HG02623 (cell line): ENCODE measurements at regions not wholly inside any gene's neighbourhood (a gene's known extent, or its start where the extent isn't known, plus 50 kb on each side); places are given as distances from the start of the nearest gene placed in this dataset.

Experiments
- ATAC-seq: cut with Tn5 transposase; IDR thresholded peaks from one replicate; pipeline ENCODE4 v1.9.1; 2021; ENCODE audit warnings: moderate library complexity; ENCODE audit not compliant: unreplicated experiment

DNA sequence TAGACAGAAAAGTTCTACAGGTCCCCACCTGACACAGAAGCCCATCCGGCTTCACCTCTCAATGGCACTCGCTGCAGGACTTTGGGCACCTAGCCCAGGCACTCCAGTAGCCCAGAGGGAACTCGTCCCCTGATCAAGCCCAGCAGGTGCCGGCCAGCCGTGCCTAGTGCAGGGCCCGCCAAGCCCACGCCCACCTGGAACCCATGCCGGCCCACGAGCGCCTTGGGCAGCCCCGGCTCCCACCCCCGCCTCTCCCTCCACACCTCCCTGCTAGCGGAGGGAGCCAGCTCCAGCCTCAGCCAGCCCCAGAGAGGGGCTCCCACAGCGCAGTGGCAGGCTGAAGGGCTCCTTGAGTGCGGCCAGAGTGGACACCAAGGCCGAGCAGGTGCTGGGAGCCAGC, 268.8 kb downstream of the SLITRK1 start:
- ATAC-seq, result no peak

DNA sequence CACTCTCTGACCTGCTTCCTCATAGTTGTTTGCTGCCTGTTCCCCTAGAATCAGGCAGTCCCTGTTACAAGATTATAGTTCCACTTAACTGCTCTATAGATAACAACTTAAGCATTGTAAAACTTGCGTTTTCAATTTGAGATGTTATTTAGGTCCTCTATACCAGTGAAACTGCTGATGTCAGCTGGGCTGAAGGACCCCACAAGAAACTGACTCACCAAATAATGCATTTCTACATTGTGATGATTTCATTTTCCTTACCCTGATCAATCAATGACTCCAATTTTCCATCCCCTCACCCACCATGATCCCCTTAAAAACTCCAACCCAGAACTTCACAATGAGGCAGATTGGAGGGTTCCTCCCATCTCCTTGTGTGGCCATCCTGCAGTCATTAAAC, 280.7 kb downstream of the SLITRK1 start:
- ATAC-seq, result no peak

DNA sequence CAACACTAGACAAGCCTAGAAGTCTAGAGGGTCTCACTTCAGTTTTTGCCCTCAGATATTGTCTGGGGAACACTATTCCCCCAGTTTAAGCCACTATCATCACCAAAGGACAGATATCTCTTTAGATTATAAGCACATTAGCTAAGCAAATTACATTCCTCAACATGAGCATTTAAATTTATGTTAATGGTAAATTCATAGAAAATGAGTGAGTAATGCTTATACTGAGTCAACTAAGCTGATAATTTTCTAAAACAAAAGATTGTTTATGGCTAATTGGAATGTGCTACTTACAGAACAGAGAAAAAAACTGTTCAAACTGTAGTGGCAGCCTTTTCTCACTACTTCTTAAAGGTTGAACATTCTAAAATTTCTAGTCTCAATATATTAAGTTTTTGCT, 290.2 kb downstream of the SLITRK1 start:
- no peak for ATAC-seq

DNA sequence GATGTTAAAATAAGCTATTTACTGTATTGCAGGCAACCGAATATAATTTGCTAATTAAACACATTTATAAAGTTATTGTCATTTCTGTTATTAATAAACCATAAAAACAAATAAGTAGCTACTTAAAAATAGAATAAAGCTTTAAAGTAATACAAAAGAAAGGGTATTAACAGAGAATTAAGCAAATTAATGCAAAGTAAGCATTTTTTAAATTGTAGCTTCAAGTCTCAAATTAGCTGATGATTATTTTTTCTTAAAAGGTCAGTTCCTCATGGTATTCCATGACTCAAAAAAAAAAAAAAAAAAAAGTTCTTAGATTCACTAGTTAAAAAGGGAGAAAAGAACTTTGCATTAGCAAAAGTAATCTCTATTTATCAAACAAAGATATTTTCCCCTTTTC, 292.5 kb downstream of the SLITRK1 start:
- ATAC-seq, result no peak

DNA sequence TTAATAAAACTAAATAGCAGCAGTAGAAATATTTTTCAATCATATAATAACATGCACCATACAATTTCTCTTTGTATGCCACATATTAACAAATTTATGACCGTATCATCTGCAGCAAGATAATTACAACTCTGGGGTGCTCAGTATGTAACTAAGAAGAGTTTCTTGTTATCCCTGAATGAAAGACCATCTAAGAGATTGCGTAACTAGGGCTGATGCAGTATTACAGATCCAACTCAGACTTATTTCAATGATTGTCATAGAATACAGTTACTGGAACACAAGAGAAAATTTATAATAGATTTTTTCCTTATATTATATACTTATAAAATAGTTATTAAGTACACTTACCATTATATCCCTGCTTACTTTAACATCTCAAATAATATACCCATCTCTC, 305.1 kb downstream of the SLITRK1 start:
- ATAC-seq, result no peak

DNA sequence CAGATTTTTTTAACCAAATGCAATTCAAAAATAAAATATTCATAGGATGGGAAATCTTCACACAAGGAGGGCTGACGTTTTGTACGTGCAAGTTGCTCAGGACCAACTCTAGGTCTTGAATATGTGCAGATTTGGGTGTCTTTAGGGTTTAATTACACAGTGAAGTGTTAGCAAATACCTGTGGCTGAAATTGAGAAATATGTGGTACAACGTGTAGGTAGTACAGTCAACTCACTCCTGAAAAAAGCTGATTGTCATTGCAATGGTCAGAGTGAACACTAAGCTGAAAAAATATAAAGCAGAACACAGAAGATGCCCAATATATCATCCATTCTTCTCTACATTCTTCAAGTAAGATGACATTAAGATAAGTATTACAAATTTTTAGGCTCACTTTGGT, 314.3 kb downstream of the SLITRK1 start:
- ATAC-seq, result no peak

DNA sequence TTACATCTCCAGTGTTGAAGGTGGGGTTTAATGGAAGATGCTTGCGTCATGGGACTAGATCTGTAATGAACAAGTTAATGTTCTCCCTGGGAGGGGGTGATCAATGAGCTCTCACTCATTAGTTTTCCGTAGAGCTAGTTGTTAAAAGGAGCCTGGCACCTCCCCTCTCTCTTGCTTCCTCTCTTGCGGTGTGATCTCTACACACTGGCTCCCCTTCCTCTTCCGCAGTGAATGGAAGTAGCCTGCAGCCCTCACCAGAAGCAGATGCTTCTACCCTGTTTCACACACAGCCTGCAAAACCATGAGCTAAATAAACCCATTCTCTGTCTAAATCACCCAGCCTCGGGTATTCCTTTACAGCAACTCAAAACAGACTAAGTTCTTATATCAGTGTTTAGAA, 318.8 kb downstream of the SLITRK1 start:
- ATAC-seq, result no peak

DNA sequence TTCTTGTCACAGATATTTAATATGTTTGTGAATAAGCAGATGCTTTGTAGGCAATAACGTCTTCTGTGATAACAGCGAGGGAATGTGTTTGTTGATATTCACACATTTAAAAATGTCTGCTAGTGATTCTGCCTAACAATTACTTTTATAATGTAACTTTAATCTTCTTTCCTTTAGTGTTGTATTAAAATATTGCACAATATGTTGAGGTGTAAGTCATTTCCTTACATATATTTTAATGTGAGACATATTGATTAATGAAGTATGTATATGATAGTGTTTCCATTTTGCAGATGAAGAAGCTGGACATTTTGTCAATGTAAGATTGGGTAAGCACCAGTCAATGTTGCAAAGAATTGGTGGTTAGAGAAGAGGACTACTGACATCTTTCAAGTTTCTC, 324.4 kb downstream of the SLITRK1 start:
- no peak for ATAC-seq

DNA sequence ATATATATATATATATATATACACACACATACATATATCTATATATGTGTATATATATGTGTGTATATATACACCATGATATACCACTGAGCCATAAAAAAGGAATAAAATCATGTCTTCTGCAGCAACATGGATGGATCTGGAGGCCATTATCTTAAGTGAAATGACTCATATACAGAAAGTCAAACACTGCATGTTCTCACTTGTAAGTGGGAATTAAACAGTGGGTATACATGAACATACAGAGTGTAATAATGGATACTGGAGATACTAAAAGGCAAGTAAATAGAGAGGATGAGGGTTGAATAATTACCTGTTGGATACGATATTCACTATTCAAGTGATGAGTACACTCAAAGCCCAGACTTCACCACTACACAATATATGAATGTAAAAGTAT, 332.6 kb downstream of the SLITRK1 start:
- no peak for ATAC-seq

DNA sequence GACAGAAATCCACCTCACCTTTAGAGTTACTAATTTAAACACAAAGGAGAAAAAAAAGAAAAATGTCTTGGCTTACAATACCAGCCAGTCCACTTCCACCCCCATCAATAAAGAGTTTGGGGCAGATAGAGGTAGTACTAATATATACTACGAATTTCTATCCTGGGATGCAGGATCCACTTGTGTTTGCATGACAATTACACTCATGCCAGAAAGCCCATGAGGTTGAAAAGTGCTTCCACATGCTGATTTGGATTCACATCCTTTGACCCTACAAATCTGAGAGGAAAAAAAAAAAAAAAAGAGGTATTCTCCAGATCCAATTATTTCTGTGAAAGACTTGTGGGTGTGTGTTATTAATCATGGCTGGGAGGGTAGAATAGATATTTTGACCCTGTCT, 335.2 kb downstream of the SLITRK1 start:
- ATAC-seq, result no peak

DNA sequence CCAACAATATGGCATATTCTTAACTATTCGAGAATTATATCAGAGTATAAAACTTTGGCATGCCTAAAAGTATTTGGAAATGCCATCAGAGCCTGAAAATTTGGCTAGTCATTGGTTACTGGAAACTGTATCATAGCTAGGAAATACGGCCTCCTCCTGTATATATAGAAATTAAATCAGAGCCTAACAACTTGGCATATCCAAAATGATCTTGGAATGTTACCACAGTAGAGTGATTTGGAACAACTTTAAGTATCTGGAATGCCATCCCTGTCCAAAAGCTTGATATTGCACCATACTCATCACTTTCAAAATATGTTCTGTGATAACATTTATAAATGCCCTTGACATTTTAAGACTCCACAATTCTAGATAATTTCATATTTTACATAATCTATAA, 335.8 kb downstream of the SLITRK1 start:
- ATAC-seq, result no peak

DNA sequence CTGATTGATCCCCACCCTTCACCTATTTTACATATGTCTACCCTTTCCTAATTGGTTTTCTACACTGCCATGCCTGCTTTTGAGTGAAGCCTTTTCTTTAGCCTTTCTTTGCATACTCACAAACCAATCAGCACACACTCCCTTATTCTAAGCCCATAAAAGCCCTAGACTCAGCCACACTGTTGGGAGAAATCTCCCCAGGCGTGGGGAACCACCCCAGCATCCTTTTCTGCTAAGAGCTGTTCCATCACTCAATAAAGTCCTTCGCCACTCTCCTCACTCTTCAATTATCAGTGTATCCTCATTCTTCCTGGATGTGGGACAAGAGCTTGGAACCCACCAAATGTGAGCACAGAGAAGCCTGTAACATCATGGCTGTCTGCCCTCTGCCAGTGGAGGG, 343.6 kb downstream of the SLITRK1 start:
- ATAC-seq, result no peak

DNA sequence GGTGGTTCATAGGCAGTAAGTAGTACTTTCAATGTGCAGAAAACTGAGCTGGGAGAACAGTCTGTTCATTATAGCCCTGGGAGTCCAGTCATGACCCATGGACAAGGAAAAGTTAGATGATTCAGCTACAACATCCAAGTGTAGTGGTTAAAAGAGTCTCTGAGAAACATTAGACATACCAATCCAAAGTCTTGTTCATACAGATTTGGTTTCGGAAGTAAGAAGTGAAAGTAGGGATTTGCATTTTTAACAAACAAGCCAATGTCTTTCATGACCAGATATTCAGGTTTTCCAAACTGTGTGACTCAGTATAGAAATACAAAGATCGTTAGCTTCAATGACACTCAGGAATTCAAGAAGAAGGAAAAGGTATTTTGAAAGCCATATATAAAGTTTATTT, 345.3 kb downstream of the SLITRK1 start:
- ATAC-seq, result no peak

DNA sequence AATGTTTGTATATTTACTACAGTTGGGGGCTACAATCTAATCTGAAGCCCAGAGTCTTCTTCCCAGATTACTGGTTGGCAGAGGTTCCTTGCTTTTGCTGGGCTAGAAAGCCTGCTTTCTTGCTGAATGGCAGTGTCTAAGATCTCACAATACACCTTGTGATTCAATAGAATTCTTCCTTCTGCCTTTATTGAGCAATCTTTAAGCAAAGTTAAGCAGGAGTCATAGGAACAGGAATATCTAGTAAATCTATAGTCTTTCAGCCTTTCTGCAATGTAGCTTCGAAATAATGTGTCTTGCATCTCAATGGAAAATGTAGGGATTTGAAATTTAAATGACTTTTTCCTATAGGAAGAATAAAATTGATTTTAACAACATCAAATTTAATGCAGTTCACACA, 346.1 kb downstream of the SLITRK1 start:
- no peak for ATAC-seq

DNA sequence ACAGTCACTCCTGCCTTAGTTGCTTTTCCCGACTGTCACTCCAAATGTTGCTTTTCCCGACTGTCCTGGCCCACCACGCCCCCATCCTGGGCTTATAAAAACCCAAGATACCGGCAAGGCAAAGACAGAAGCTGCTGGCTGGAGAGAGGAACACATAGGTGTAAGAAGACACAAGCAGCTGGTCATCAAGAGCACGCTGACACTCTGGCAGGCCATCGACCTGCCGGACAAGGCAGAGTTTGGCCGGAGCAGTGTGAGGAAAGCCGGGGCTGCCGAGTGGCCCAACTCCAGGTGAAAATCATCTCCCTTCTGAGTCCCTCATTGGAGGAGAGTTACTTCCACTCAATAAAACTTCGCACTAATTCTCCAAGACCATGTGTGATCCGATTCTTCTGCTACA, 349.5 kb downstream of the SLITRK1 start:
- no peak for ATAC-seq

DNA sequence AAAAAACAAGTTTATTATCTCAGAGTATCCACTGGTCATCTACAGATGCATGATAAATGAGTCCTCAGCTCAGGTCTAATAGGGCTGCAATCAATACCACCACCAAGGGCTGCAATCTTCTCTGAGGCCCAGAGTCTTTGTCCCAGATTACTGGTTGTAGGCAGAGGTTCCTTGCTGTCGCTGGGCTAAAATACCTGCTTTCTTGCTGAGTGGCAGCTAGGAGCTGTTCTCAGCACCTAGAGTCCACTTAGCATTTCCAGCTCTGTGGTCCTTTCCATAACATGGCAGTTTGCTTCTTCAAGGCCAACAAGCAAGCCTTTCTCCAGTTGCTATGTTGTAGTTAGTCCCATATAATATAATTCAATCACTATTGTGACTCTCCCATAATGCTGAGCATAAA, 351.3 kb downstream of the SLITRK1 start:
- no peak for ATAC-seq

DNA sequence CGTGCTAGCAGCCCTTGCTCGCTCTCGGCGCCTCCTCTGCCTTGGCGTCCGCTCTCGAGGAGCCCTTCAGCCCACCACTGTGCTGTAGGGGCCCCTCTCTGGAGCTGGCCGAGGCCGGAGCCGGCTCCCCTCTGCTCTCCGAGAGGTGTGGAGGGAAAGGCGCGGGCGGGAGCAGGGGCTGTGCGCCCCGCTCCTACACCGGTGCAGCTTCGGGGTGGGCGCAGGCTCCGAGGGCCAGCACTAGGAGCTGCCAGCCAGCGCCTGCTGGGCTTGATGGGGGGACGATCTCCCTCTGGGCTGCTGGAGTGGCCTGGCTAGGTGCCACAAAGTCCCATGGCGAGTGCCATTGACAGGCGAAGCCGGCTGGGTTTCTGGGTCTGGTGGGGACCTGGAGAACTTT, 365.5 kb downstream of the SLITRK1 start:
- no peak for ATAC-seq

DNA sequence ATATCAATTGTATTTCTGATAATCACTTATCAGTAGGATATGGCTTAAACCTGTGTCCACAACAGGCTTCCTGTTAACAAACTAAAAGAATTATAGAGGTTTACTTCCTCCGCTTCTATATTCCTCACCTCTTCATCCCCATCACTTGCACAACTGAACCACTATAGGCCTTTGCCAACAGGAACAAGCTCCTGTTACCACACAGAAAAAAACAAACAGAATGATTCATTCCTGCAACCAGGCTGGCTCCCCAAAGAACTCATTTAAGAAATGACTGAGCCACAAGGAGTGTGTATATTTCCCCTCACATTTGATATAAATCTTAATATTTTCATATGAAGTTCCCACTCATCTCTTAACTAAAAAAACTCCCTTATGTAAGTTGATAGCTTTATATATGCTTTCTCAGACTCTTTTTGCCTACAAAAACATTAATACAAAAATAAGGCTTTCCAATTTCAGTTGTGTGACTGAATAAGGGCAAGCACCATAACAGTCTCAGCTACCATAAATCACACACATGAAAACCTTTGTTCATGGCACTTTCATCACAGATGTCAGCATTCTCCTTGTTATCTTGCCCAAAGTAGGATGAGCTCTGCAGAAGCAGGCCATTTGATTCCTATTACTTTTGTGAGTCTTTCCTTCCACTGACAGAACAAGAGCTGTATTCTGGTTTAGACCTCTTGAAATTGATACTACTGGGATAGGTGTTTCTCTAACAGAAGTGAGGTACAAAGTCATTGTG, 366.8 kb downstream of the SLITRK1 start:
- ATAC-seq, result no peak

DNA sequence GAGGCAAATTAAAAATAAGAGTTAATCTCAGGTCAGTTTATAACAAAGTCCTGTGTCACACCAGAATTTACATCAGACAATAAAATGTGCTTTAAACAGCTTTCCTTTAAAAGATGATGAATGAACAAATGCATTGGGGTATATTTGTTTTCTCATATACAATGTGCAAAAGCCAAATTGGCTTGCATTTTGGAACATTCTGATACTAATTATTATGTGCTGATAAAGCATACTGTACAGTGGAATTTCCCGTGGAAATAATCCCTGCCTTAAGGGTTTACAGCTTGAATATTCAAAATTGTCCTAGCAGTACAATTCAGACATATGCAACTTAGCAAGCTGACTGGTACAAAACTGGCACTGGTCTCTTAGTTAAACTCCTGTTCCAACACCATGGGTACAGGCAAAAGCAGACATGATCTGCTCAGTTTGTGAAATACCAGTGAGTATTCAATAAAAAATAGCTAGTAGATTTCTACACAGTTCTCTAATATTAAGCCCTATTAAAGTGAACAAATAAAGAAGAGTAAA, 373.4 kb downstream of the SLITRK1 start:
- ATAC-seq, result no peak

DNA sequence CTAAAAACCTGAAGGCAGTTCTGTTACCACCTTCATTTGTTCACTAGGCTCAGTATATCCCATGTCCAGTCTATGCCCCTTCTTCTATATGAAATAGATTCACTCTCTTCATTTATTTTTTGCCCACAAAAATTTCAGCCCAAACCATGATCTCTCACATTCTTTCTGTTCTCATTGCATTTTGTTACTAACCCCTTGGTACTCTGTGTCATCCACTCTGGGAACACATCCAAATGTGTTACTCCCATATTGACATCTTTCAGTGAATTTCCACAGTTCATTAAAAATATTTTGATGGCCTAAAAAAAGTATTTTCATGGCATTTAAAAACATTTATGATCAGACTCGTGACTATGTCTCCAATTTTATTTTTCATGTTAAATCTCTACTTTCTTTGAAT, 378.9 kb downstream of the SLITRK1 start:
- ATAC-seq, result no peak

DNA sequence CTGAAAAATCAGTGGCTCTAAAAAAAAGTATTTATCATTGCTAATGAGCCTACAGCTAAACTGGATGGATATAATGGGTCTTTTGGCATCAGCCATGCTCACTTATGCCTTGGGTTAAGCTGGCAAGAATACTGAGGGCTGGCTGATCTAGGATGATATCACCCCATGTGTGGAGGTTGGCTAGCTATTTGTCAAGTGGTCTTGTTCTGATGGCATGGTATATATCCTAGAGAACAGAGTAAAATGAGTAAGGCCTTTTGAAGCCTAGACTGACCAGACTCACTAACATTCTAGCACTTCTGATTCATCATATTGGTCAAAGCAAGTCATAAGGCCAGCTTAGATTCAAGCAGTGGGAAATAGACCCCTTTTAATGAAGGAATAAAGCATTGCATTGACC, 383.0 kb downstream of the SLITRK1 start:
- no peak for ATAC-seq

DNA sequence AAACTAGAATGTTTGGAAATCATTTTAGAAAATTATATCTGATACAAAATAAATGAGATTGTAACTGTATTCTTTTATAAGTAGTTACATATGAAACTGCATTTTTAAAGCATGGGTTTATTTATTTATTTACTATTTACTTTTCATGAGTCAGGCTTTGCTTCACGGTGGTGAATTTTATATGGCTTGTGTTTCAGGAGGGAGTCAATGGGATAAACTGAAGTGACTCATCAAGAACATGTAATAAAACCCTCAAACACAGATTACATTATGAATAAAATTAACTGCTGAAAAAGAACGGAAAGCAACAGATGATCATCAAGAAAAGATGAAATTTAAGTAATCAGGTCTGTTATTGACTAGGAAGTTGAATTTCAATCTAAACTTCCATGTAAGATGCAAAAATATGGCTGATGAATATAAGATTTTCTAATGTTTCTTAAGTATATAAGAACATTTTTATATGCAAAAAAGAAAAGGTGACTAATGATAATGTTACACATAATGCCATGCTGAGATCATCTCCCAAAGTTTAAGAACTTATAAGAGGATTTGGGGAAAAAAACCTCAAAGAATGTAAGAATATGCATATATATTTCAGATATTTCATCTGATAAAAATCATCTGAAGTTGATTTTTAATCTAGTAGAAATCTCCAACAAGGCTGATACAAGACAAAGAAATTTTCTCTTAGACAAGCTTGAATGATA, 383.6 kb downstream of the SLITRK1 start:
- ATAC-seq, result no peak

DNA sequence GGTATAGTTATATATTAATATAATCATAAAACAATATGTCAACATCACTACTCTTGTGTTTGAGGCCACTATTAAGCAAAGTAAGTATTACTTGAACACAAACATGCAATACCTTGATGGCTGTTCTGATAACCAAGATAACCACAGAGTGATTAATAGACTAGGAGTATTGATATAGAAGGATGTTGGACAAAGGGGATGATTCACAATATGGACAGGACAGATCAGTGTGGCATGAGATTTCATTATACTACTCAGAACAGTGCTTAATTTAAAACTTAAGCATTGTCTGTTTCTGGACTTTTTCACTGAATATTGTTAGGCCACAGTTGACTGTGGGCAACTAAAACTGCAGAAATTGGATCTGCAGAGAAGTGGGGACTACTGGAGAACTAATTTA, 384.2 kb downstream of the SLITRK1 start:
- no peak for ATAC-seq
